GDM1 (cell line): ENCODE measurements at regions not wholly inside any gene's neighbourhood (a gene's known extent, or its start where the extent isn't known, plus 50 kb on each side); places are given as distances from the start of the nearest gene placed in this dataset.
"Not testable (repeated sequence)": the region's sequence is repeated elsewhere in the genome, so short reads cannot be mapped to it uniquely, and the experiment has no call there.

Source experiments
- DNase-seq: peaks from one replicate; lab custom pipeline; 2025; lab: John Stamatoyannopoulos, UW

GRCh38 chr17:13785981-13786598 is 184.4 kb upstream of the HS3ST3A1 start:
- DNase-seq, result no peak

- DNase-seq, result no peak
These were observed 185.9 kb upstream of the HS3ST3A1 start for GRCh38 chr17:13787636-13788035.

GRCh38 chr17:13788385-13788784 is 186.7 kb upstream of the HS3ST3A1 start:
- DNase-seq, result no peak

- DNase-seq, result no peak
These were observed 190.6 kb upstream of the HS3ST3A1 start for GRCh38 chr17:13792314-13792713.

GRCh38 chr17:13793951-13794350 is 192.2 kb upstream of the HS3ST3A1 start:
- DNase-seq, result no peak

- no peak for DNase-seq
These were observed 196.1 kb upstream of the HS3ST3A1 start for GRCh38 chr17:13797863-13798262.

- no peak for DNase-seq
These were observed 204.4 kb upstream of the HS3ST3A1 start for GRCh38 chr17:13806092-13806491.

GRCh38 chr17:13807103-13807502 is 205.4 kb upstream of the HS3ST3A1 start:
- no peak for DNase-seq

GRCh38 chr17:13812350-13812749 is 210.6 kb upstream of the HS3ST3A1 start:
- no peak for DNase-seq

- DNase-seq, result no peak
These were observed 211.9 kb upstream of the HS3ST3A1 start for GRCh38 chr17:13813347-13814240.

- no peak for DNase-seq
These were observed 221.0 kb upstream of the HS3ST3A1 start for GRCh38 chr17:13822700-13823099.

- DNase-seq, result no peak
These were observed 223.9 kb upstream of the HS3ST3A1 start for GRCh38 chr17:13825526-13826040.

GRCh38 chr17:13827118-13827517 is 225.4 kb upstream of the HS3ST3A1 start:
- DNase-seq, result no peak

GRCh38 chr17:13833921-13834320 is 232.2 kb upstream of the HS3ST3A1 start:
- no peak for DNase-seq

GRCh38 chr17:13835151-13835550 is 233.4 kb upstream of the HS3ST3A1 start:
- DNase-seq, result no peak

- no peak for DNase-seq
These were observed 231.9 kb upstream of the COX10 start for GRCh38 chr17:13837417-13837816.

- DNase-seq, result no peak
These were observed 229.1 kb upstream of the COX10 start for GRCh38 chr17:13840254-13840653.

- DNase-seq, result no peak
These were observed 225.3 kb upstream of the COX10 start for GRCh38 chr17:13843862-13844635.

- DNase-seq, result no peak
These were observed 217.4 kb upstream of the COX10 start for GRCh38 chr17:13851889-13852288.

- DNase-seq, result not testable (repeated sequence)
These were observed 213.6 kb upstream of the COX10 start for GRCh38 chr17:13855730-13856129.

GRCh38 chr17:13862346-13862745 is 207.0 kb upstream of the COX10 start:
- no peak for DNase-seq

GRCh38 chr17:13863436-13863835 is 205.9 kb upstream of the COX10 start:
- no peak for DNase-seq
